Esophagus squamous epithelium (tissue), 4 donors: ENCODE measurements at regions not wholly inside any gene's neighbourhood (a gene's known extent, or its start where the extent isn't known, plus 50 kb on each side); places are given as distances from the start of the nearest gene placed in this dataset.

Experiments
- CTCF ChIP-seq, 6 experiments: fragments of 450-650 bp in 4 of 6; fragments of 200-600 bp in 2 of 6; sonication (generic) in 2 of 6; IDR thresholded peaks; one replicate each; pipeline ENCODE4 v1.5.1; 2016 to 2019; ENCODE audit warnings: antibody characterized with exemption in 6 of 6, mild to moderate bottlenecking in 4 of 6, moderate library complexity in 4 of 6
- POLR2A ChIP-seq, 4 donors: fragments of 450-650 bp; IDR thresholded peaks; one replicate each; pipeline ENCODE4 v1.6.1; 2017; ENCODE audit warnings: antibody characterized with exemption in 4 of 4, mild to moderate bottlenecking in 4 of 4, moderate library complexity in 3 of 4

GRCh38 chr18:60675801-60676200 lies 303.2 kb upstream of the MC4R start:
- TF ChIP-seq CTCF (IDR thresholded peaks at IDR 0.05): no peak
- TF ChIP-seq POLR2A (IDR thresholded peaks at IDR 0.05): no peak
